ENCODE measurements at regions not wholly inside any gene's neighbourhood (a gene's known extent, or its start where the extent isn't known, plus 50 kb on each side); places are given as distances from the start of the nearest gene placed in this dataset.
"Not testable (repeated sequence)": the region's sequence is repeated elsewhere in the genome, so short reads cannot be mapped to it uniquely, and the experiment has no call there.

GRCh38 chr4:130029442-130029841, 933.5 kb downstream of the C4orf33 start:
- ATAC-seq (replicated peaks): no peak
- no peak overlapping the region for H3K27ac Mint-ChIP-seq
- no peak for DNase-seq
- no peaks in the 10 kb centered on the region for H3K36me3 Mint-ChIP-seq (ENCODE audit: insufficient read depth)
- H3K4me1 Mint-ChIP-seq (ENCODE audit: low read depth in 2 of 2): no peaks in the 10 kb centered on the region
- no peak overlapping the region for H3K4me3 Mint-ChIP-seq
- peaks cover 0 to 2% of the 10 kb centered on the region in 2 donors for H3K9me3 Mint-ChIP-seq
- no peaks in the 10 kb centered on the region for H3K27me3 Mint-ChIP-seq

GRCh38 chr4:130031858-130032257, 935.9 kb downstream of the C4orf33 start:
- Mint-ChIP-seq H3K9me3 (peaks cover 0 to 2% of the 10 kb centered on the region in 2 donors), H3K27me3 (no peaks in the 10 kb centered on the region), H3K27ac (no peak overlapping the region), H3K4me1 (ENCODE audit: low read depth in 2 of 2) (no peaks in the 10 kb centered on the region), H3K4me3 (no peak overlapping the region), H3K36me3 (ENCODE audit: insufficient read depth) (no peaks in the 10 kb centered on the region)
- no peak for ATAC-seq (replicated peaks)
- no peak for DNase-seq

DNA sequence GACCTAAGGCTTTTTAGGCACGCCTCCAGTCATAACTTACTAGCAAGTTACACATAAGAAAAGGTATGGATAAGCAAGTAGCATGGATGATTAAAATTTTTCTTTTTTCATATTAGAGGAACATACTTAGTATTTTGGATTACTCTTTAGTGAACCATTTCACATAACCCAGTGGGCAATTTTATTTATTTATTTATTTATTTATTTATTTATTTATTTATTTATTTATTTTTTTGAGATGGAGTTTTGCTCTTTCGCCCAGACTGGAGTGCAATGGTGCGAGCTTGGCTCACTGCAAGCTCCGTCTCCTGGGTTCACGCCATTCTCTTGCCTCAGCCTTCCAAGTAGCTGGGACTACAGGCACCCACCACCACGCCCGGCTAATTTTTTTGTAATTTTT, 937.7 kb downstream of the C4orf33 start:
- not testable (repeated sequence) for DNase-seq; H3K27ac Mint-ChIP-seq; H3K27me3 Mint-ChIP-seq; H3K9me3 Mint-ChIP-seq; H3K4me1 Mint-ChIP-seq (ENCODE audit: low read depth in 2 of 2); H3K4me3 Mint-ChIP-seq; ATAC-seq (replicated peaks); H3K36me3 Mint-ChIP-seq (ENCODE audit: insufficient read depth)

DNA sequence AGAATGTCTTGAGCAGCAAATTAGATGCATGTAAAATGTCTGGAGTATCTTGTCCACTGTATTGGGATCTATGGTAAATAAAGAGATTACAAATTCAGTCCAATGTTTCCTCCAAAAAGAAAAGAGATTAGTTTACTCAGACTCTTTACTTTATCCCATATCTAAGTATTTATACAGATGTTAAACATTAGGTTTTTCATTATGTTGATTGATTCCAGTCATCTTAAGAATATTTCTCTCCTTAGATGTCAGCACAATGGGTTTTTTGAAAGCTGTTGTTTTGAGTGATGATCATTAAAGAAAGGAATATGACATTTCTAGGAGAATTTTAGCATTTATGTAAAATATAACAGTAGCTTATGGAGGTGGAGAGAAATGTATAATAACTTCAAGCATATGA, 938.9 kb downstream of the C4orf33 start:
- H3K9me3 Mint-ChIP-seq: peaks cover 0 to 11% of the 10 kb centered on the region in 2 donors
- ATAC-seq (replicated peaks) (no peak), DNase-seq (no peak)
- H3K27me3 Mint-ChIP-seq: no peaks in the 10 kb centered on the region
- no peaks in the 10 kb centered on the region for H3K36me3 Mint-ChIP-seq (ENCODE audit: insufficient read depth)
- H3K4me3 Mint-ChIP-seq: no peak overlapping the region
- no peak overlapping the region for H3K27ac Mint-ChIP-seq
- H3K4me1 Mint-ChIP-seq (ENCODE audit: low read depth in 2 of 2): no peaks in the 10 kb centered on the region

DNA sequence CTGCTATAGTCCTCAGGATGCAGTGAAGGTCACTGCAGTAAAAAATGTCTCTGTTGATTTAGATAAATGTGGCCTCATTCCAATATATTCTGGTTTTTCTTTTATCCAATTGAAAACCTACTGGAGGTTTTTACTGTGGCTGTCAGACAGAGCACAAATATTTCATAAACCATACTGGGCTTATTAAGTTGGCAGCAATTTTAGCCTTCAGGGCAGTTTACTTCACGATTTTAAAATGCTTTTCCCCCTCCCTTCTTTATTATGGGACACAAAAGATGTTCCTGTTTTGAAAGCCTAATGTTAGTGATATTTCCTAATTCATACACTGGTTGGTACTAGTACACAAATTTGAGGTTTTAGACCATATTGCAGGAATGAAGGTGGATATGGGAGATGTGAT, 939.4 kb downstream of the C4orf33 start:
- Mint-ChIP-seq H3K4me1 (ENCODE audit: low read depth in 2 of 2) (no peaks in the 10 kb centered on the region), H3K27ac (no peak overlapping the region), H3K36me3 (ENCODE audit: insufficient read depth) (no peaks in the 10 kb centered on the region), H3K9me3 (peaks cover 0 to 14% of the 10 kb centered on the region in 2 donors), H3K27me3 (no peaks in the 10 kb centered on the region), H3K4me3 (no peak overlapping the region)
- ATAC-seq (replicated peaks) (no peak), DNase-seq (no peak)

DNA sequence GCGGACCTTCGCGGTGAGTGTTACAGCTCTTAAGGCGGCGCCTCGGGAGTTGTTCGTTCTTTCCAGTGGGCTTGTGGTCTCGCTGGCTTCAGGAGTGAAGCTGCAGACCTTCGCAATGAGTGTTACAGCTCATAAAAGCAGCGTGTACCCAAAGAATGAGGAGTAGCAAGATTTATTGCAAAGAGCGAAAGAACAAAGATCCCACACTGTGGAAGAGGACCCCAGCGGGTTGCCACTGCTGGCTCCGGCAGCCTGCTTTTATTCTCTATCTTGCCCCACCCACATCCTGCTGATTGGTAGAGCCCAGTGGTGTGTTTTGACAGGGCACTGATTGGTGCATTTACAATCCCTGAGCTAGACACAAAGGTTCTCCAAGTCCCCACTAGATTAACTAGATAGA, 941.9 kb downstream of the C4orf33 start:
- not testable (repeated sequence) for H3K4me1 Mint-ChIP-seq (ENCODE audit: low read depth in 2 of 2); ATAC-seq (replicated peaks); H3K36me3 Mint-ChIP-seq (ENCODE audit: insufficient read depth); H3K27ac Mint-ChIP-seq; H3K27me3 Mint-ChIP-seq; H3K4me3 Mint-ChIP-seq; DNase-seq
- H3K9me3 Mint-ChIP-seq: peaks cover 0 to 12% of the 10 kb centered on the region in 2 donors

DNA sequence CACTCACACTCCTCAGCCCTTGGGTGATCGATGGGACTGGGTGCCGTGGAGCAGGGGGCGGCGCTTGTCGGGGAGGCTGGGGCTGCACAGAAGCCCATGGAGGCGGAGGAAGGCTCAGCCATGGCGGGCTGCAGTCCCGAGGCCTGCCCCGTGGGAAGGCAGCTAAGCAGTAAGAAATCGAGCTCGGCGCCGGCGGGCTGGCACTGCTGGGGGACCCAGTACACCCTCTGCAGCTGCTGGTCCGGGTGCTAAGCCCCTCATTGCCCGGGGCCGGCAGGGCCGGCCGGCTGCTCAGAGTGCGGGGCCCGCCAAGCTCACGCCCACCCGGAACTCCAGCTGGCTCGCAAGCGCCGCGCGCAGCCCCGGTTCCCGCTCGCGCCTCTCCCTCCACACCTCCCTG, 942.6 kb downstream of the C4orf33 start:
- H3K9me3 Mint-ChIP-seq: peaks cover 0 to 12% of the 10 kb centered on the region in 2 donors
- H3K36me3 Mint-ChIP-seq (ENCODE audit: insufficient read depth); H3K27me3 Mint-ChIP-seq; DNase-seq; H3K4me1 Mint-ChIP-seq (ENCODE audit: low read depth in 2 of 2); H3K27ac Mint-ChIP-seq; ATAC-seq (replicated peaks); H3K4me3 Mint-ChIP-seq: not testable (repeated sequence)

GRCh38 chr4:130043732-130044160, 947.8 kb downstream of the C4orf33 start:
- ATAC-seq (replicated peaks) (no peak), DNase-seq (no peak)
- Mint-ChIP-seq H3K36me3 (ENCODE audit: insufficient read depth) (no peaks in the 10 kb centered on the region), H3K4me1 (ENCODE audit: low read depth in 2 of 2) (no peaks in the 10 kb centered on the region), H3K27me3 (no peaks in the 10 kb centered on the region), H3K9me3 (peaks cover 6 to 7% of the 10 kb centered on the region in 2 donors), H3K27ac (no peak overlapping the region), H3K4me3 (no peak overlapping the region)

GRCh38 chr4:130044788-130045531, 949.0 kb downstream of the C4orf33 start:
- Mint-ChIP-seq H3K36me3 (ENCODE audit: insufficient read depth) (no peaks in the 10 kb centered on the region), H3K27me3 (no peaks in the 10 kb centered on the region), H3K4me3 (no peak overlapping the region), H3K4me1 (ENCODE audit: low read depth in 2 of 2) (no peaks in the 10 kb centered on the region), H3K27ac (no peak overlapping the region), H3K9me3 (peaks cover 2 to 7% of the 10 kb centered on the region in 2 donors)
- no peak for ATAC-seq (replicated peaks)
- no peak for DNase-seq

- DNase-seq (no peak), ATAC-seq (replicated peaks) (no peak)
- H3K36me3 Mint-ChIP-seq (ENCODE audit: insufficient read depth): no peaks in the 10 kb centered on the region
- H3K4me3 Mint-ChIP-seq: no peak overlapping the region
- H3K27ac Mint-ChIP-seq: no peak overlapping the region
- H3K4me1 Mint-ChIP-seq (ENCODE audit: low read depth in 2 of 2): no peaks in the 10 kb centered on the region
- no peaks in the 10 kb centered on the region for H3K27me3 Mint-ChIP-seq
- H3K9me3 Mint-ChIP-seq: peaks cover 11 to 20% of the 10 kb centered on the region in 2 donors
Measured at GRCh38 chr4:130053723-130054122, 957.8 kb downstream of the C4orf33 start.

- no peaks in the 10 kb centered on the region for H3K4me1 Mint-ChIP-seq (ENCODE audit: low read depth in 2 of 2)
- no peak for ATAC-seq (replicated peaks)
- no peaks in the 10 kb centered on the region for H3K27me3 Mint-ChIP-seq
- H3K36me3 Mint-ChIP-seq (ENCODE audit: insufficient read depth): no peaks in the 10 kb centered on the region
- no peak overlapping the region for H3K27ac Mint-ChIP-seq
- H3K9me3 Mint-ChIP-seq: peaks cover 11 to 20% of the 10 kb centered on the region in 2 donors
- no peak overlapping the region for H3K4me3 Mint-ChIP-seq
- DNase-seq: no peak
Measured at GRCh38 chr4:130054908-130055307, 959.0 kb downstream of the C4orf33 start.

- H3K27me3 Mint-ChIP-seq: no peaks in the 10 kb centered on the region
- no peak overlapping the region for H3K4me3 Mint-ChIP-seq
- H3K27ac Mint-ChIP-seq: no peak overlapping the region
- DNase-seq (no peak), ATAC-seq (replicated peaks) (no peak)
- peaks cover 7 to 24% of the 10 kb centered on the region in 2 donors for H3K9me3 Mint-ChIP-seq
- no peaks in the 10 kb centered on the region for H3K36me3 Mint-ChIP-seq (ENCODE audit: insufficient read depth)
- no peaks in the 10 kb centered on the region for H3K4me1 Mint-ChIP-seq (ENCODE audit: low read depth in 2 of 2)
Measured at GRCh38 chr4:130056286-130056685, 960.3 kb downstream of the C4orf33 start.

DNA sequence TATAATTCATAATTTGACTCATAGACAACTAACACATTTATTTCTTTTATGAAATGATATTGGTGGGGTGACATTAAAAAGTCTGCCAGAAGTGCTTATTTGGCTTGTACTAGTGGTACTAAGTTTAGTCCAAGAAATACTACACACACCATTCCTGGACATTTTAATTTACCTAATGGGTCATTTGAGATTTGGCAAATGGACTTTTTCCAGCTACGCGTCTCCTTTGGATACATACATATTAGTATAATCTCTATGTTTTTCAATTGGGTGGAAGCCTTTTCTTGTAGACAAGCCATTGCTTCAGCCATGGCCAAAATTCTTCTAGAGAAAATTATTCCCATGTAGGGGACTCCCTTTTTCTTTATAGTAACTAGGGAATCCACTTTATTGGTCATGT, 968.5 kb downstream of the C4orf33 start:
- no peak overlapping the region for H3K4me3 Mint-ChIP-seq
- H3K27ac Mint-ChIP-seq: no peak overlapping the region
- ATAC-seq (replicated peaks) (no peak), DNase-seq (no peak)
- H3K9me3 Mint-ChIP-seq: peaks cover 2 to 12% of the 10 kb centered on the region in 2 donors
- no peaks in the 10 kb centered on the region for H3K27me3 Mint-ChIP-seq
- no peaks in the 10 kb centered on the region for H3K4me1 Mint-ChIP-seq (ENCODE audit: low read depth in 2 of 2)
- no peaks in the 10 kb centered on the region for H3K36me3 Mint-ChIP-seq (ENCODE audit: insufficient read depth)

- ATAC-seq (replicated peaks) (no peak), DNase-seq (no peak)
- H3K36me3 Mint-ChIP-seq (ENCODE audit: insufficient read depth): no peaks in the 10 kb centered on the region
- H3K27me3 Mint-ChIP-seq: no peaks in the 10 kb centered on the region
- H3K4me3 Mint-ChIP-seq: no peak overlapping the region
- H3K27ac Mint-ChIP-seq: no peak overlapping the region
- H3K9me3 Mint-ChIP-seq: peaks cover 0 to 2% of the 10 kb centered on the region in 2 donors
- H3K4me1 Mint-ChIP-seq (ENCODE audit: low read depth in 2 of 2): no peaks in the 10 kb centered on the region
Measured at GRCh38 chr4:130067419-130067818, 971.5 kb downstream of the C4orf33 start.

Measured in effector memory CD8-positive, alpha-beta T cell (primary cell).